22Rv1 (cell line): ENCODE measurements at regions not wholly inside any gene's neighbourhood (a gene's known extent, or its start where the extent isn't known, plus 50 kb on each side); places are given as distances from the start of the nearest gene placed in this dataset.

Experiments
- ZFX ChIP-seq: fragments of 450-650 bp; IDR thresholded peaks from 2 replicates; pipeline ENCODE4 v1.6.1; 2017; ENCODE audit warnings: antibody characterized with exemption, borderline replicate concordance
- TF ChIP-seq, protein P1 (sequence below): fragments of 450-650 bp; IDR thresholded peaks from 2 replicates; pipeline ENCODE4 v1.5.1; 2017; ENCODE audit warnings: mild to moderate bottlenecking

GRCh38 chr16:86112178-86112577 is 213.2 kb downstream of the IRF8 start:
- TF ChIP-seq, protein P1, sequence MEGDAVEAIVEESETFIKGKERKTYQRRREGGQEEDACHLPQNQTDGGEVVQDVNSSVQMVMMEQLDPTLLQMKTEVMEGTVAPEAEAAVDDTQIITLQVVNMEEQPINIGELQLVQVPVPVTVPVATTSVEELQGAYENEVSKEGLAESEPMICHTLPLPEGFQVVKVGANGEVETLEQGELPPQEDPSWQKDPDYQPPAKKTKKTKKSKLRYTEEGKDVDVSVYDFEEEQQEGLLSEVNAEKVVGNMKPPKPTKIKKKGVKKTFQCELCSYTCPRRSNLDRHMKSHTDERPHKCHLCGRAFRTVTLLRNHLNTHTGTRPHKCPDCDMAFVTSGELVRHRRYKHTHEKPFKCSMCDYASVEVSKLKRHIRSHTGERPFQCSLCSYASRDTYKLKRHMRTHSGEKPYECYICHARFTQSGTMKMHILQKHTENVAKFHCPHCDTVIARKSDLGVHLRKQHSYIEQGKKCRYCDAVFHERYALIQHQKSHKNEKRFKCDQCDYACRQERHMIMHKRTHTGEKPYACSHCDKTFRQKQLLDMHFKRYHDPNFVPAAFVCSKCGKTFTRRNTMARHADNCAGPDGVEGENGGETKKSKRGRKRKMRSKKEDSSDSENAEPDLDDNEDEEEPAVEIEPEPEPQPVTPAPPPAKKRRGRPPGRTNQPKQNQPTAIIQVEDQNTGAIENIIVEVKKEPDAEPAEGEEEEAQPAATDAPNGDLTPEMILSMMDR = no peak
- no peak for TF ChIP-seq ZFX
